WI38 (cell line): ENCODE measurements at regions not wholly inside any gene's neighbourhood (a gene's known extent, or its start where the extent isn't known, plus 50 kb on each side); places are given as distances from the start of the nearest gene placed in this dataset.
A peak's percentile ranks its signal among the peaks of the same experiment; 100 is the strongest.
"Not testable (repeated sequence)": the region's sequence is repeated elsewhere in the genome, so short reads cannot be mapped to it uniquely, and the experiment has no call there.

Source experiments
- H3K4me3 ChIP-seq: 2 replicates; pipeline ENCODE4 v1.5.1; 2011; ENCODE audit warnings: low read depth, mild to moderate bottlenecking, control low read depth, low read length
- CTCF ChIP-seq: IDR thresholded peaks from 2 replicates; pipeline ENCODE4 v1.5.1; 2012; ENCODE audit warnings: low read depth, mild to moderate bottlenecking, control low read depth, low read length

- TF ChIP-seq CTCF, result no peak
Observed at GRCh38 chr4:1554246-1554875, 129.8 kb downstream of the FAM53A start.

GRCh38 chr4:1553365-1553764 is 130.7 kb downstream of the FAM53A start:
- H3K4me3 ChIP-seq, result no peak overlapping the region
- TF ChIP-seq CTCF, result no peak

More at GRCh38 chr4:1554246-1554875, 129.8 kb downstream of the FAM53A start:
- H3K4me3 ChIP-seq, result no peak overlapping the region

- no peak for TF ChIP-seq CTCF
- no peak overlapping the region for H3K4me3 ChIP-seq
Observed at GRCh38 chr4:1552451-1552850, 131.7 kb downstream of the FAM53A start.

GRCh38 chr4:1551211-1551610 is 132.9 kb downstream of the FAM53A start:
- no peak for TF ChIP-seq CTCF
- H3K4me3 ChIP-seq, result no peak overlapping the region

- no peak overlapping the region for H3K4me3 ChIP-seq
- no peak for TF ChIP-seq CTCF
Observed at GRCh38 chr4:1550122-1551070, 133.7 kb downstream of the FAM53A start.

GRCh38 chr4:1549638-1550035 is 134.5 kb downstream of the FAM53A start:
- TF ChIP-seq CTCF, result no peak
- no peak overlapping the region for H3K4me3 ChIP-seq

GRCh38 chr4:1548827-1549637 is 135.1 kb downstream of the FAM53A start:
- peak; percentile 86 for TF ChIP-seq CTCF
- H3K4me3 ChIP-seq, result not testable (repeated sequence)
